ENCODE measurements at regions not wholly inside any gene's neighbourhood (a gene's known extent, or its start where the extent isn't known, plus 50 kb on each side); places are given as distances from the start of the nearest gene placed in this dataset.

DNA sequence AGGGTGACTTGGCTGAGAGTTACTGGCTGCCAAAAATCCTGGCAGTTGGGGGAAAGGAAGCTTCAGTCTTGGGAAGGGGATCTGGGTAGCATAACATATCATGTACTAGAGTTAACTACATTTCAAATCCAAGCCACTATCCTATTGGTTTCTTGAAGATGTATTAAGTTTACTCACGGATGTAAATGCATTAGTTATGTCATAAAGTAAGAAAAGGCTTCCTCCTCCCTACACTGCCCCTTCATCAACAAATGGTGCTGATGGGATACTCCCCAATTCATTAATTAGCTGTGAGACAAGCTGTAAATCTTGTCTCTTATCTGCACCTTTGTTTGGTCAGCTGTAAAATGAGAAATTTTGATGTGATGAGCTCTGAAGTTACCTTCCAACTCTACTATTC is 150.1 kb upstream of the SOX5 start:
- TF ChIP-seq, protein P1, sequence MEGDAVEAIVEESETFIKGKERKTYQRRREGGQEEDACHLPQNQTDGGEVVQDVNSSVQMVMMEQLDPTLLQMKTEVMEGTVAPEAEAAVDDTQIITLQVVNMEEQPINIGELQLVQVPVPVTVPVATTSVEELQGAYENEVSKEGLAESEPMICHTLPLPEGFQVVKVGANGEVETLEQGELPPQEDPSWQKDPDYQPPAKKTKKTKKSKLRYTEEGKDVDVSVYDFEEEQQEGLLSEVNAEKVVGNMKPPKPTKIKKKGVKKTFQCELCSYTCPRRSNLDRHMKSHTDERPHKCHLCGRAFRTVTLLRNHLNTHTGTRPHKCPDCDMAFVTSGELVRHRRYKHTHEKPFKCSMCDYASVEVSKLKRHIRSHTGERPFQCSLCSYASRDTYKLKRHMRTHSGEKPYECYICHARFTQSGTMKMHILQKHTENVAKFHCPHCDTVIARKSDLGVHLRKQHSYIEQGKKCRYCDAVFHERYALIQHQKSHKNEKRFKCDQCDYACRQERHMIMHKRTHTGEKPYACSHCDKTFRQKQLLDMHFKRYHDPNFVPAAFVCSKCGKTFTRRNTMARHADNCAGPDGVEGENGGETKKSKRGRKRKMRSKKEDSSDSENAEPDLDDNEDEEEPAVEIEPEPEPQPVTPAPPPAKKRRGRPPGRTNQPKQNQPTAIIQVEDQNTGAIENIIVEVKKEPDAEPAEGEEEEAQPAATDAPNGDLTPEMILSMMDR (conservative IDR thresholded peaks at IDR 0.05; ENCODE audit: low read depth, low read length) = no peak
- TF ChIP-seq RCOR1 (IDR thresholded peaks at IDR 0.05; ENCODE audit: insufficient replicate concordance, low read length) (no peak), POLR2A (IDR thresholded peaks at IDR 0.05; ENCODE audit: low read depth, low read length) (no peak), CHD1 (IDR thresholded peaks at IDR 0.05; ENCODE audit: low read depth, low read length) (no peak), RFX5 (IDR thresholded peaks at IDR 0.05; ENCODE audit: low read depth, low read length) (no peak)
- TF ChIP-seq, protein P2, sequence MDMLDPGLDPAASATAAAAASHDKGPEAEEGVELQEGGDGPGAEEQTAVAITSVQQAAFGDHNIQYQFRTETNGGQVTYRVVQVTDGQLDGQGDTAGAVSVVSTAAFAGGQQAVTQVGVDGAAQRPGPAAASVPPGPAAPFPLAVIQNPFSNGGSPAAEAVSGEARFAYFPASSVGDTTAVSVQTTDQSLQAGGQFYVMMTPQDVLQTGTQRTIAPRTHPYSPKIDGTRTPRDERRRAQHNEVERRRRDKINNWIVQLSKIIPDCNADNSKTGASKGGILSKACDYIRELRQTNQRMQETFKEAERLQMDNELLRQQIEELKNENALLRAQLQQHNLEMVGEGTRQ (IDR thresholded peaks at IDR 0.05; ENCODE audit: low read depth, low read length) = no peak

Measured in IMR-90 (cell line).